ENCODE measurements at regions not wholly inside any gene's neighbourhood (a gene's known extent, or its start where the extent isn't known, plus 50 kb on each side); places are given as distances from the start of the nearest gene placed in this dataset.
"Not testable (repeated sequence)": the region's sequence is repeated elsewhere in the genome, so short reads cannot be mapped to it uniquely, and the experiment has no call there.

- H3K23ac ChIP-seq (ENCODE audit: low read length in 2 of 2); H2BK12ac ChIP-seq (ENCODE audit: low read length in 2 of 2); H4K91ac ChIP-seq (ENCODE audit: low read length); H3K27ac ChIP-seq (ENCODE audit: low read length, poor library complexity, severe bottlenecking); H3K9ac ChIP-seq (ENCODE audit: low read length); H3K79me1 ChIP-seq (replicated peaks; ENCODE audit: low read length, poor library complexity, severe bottlenecking); H3K4me1 ChIP-seq (ENCODE audit: control insufficient read depth, insufficient read depth, low read depth, low read length); H4K8ac ChIP-seq (ENCODE audit: low read length); H2BK5ac ChIP-seq (ENCODE audit: low read depth, low read length, poor library complexity, severe bottlenecking); H3K27me3 ChIP-seq (ENCODE audit: control insufficient read depth in 1 of 2, insufficient read depth in 1 of 2, low read length in 2 of 2); H3K4me3 ChIP-seq (ENCODE audit: insufficient read depth in 1 of 2, low read depth in 1 of 2, low read length in 2 of 2); H2BK15ac ChIP-seq (ENCODE audit: low read depth, poor library complexity, severe bottlenecking); H3K4ac ChIP-seq (ENCODE audit: low read depth in 1 of 2, low read length in 2 of 2); H3K18ac ChIP-seq (ENCODE audit: low read depth in 1 of 2, low read length in 2 of 2); H2AFZ ChIP-seq (ENCODE audit: low read depth, low read length); H3K36me3 ChIP-seq (ENCODE audit: control insufficient read depth in 1 of 2, insufficient read depth in 2 of 2, low read depth in 1 of 2, low read length in 2 of 2); H3K14ac ChIP-seq (ENCODE audit: low read length in 2 of 2); DNase-seq; H3K4me2 ChIP-seq (ENCODE audit: low read length, poor library complexity, severe bottlenecking); H2BK120ac ChIP-seq (ENCODE audit: low read depth, low read length); H2AK5ac ChIP-seq (ENCODE audit: low read length, severe bottlenecking): not testable (repeated sequence)
- WGBS = 68% methylated on average over 5 of the region's 5 CpGs
- peaks cover 14% of the 10 kb centered on the region for H3K9me3 ChIP-seq (ENCODE audit: control insufficient read depth, low read length)
Measured at GRCh38 chr6:60663199-60663598, 1622.8 kb downstream of the KHDRBS2 start.

GRCh38 chr6:60643870-60644269 is 1642.2 kb downstream of the KHDRBS2 start:
- Histone ChIP-seq H3K4me2 (ENCODE audit: low read length, poor library complexity, severe bottlenecking) (no peak overlapping the region), H3K23ac (ENCODE audit: low read length in 2 of 2) (no peak overlapping the region), H3K18ac (ENCODE audit: low read depth in 1 of 2, low read length in 2 of 2) (no peak overlapping the region), H4K91ac (ENCODE audit: low read length) (no peak overlapping the region), H3K79me1 (replicated peaks; ENCODE audit: low read length, poor library complexity, severe bottlenecking) (no peaks in the 10 kb centered on the region), H3K9ac (ENCODE audit: low read length) (no peak overlapping the region), H2BK15ac (ENCODE audit: low read depth, poor library complexity, severe bottlenecking) (no peak overlapping the region), H2BK5ac (ENCODE audit: low read depth, low read length, poor library complexity, severe bottlenecking) (no peak overlapping the region), H3K14ac (ENCODE audit: low read length in 2 of 2) (no peak overlapping the region), H2BK12ac (ENCODE audit: low read length in 2 of 2) (no peak overlapping the region), H3K9me3 (ENCODE audit: control insufficient read depth, low read length) (peaks cover 22% of the 10 kb centered on the region), H3K36me3 (ENCODE audit: control insufficient read depth in 1 of 2, insufficient read depth in 2 of 2, low read depth in 1 of 2, low read length in 2 of 2) (no peaks in the 10 kb centered on the region), H2AFZ (ENCODE audit: low read depth, low read length) (no peak overlapping the region), H2AK5ac (ENCODE audit: low read length, severe bottlenecking) (no peak overlapping the region), H3K27me3 (ENCODE audit: control insufficient read depth in 1 of 2, insufficient read depth in 1 of 2, low read length in 2 of 2) (no peaks in the 10 kb centered on the region), H4K8ac (ENCODE audit: low read length) (no peak overlapping the region), H3K27ac (ENCODE audit: low read length, poor library complexity, severe bottlenecking) (no peak overlapping the region), H3K4ac (ENCODE audit: low read depth in 1 of 2, low read length in 2 of 2) (no peak overlapping the region), H3K4me3 (ENCODE audit: insufficient read depth in 1 of 2, low read depth in 1 of 2, low read length in 2 of 2) (no peak overlapping the region), H2BK120ac (ENCODE audit: low read depth, low read length) (no peak overlapping the region), H3K4me1 (ENCODE audit: control insufficient read depth, insufficient read depth, low read depth, low read length) (no peaks in the 10 kb centered on the region)
- no peak for DNase-seq
- WGBS = 55% methylated on average over 1 of the region's 1 CpG

GRCh38 chr6:60639185-60639584 is 1646.8 kb downstream of the KHDRBS2 start:
- H4K8ac ChIP-seq (ENCODE audit: low read length); H3K4me1 ChIP-seq (ENCODE audit: control insufficient read depth, insufficient read depth, low read depth, low read length); H3K27me3 ChIP-seq (ENCODE audit: control insufficient read depth in 1 of 2, insufficient read depth in 1 of 2, low read length in 2 of 2); H3K14ac ChIP-seq (ENCODE audit: low read length in 2 of 2); H3K36me3 ChIP-seq (ENCODE audit: control insufficient read depth in 1 of 2, insufficient read depth in 2 of 2, low read depth in 1 of 2, low read length in 2 of 2); H3K9ac ChIP-seq (ENCODE audit: low read length); H3K4ac ChIP-seq (ENCODE audit: low read depth in 1 of 2, low read length in 2 of 2); H2AK5ac ChIP-seq (ENCODE audit: low read length, severe bottlenecking); H2AFZ ChIP-seq (ENCODE audit: low read depth, low read length); DNase-seq; H2BK120ac ChIP-seq (ENCODE audit: low read depth, low read length); H3K79me1 ChIP-seq (replicated peaks; ENCODE audit: low read length, poor library complexity, severe bottlenecking); H4K91ac ChIP-seq (ENCODE audit: low read length); H3K4me3 ChIP-seq (ENCODE audit: insufficient read depth in 1 of 2, low read depth in 1 of 2, low read length in 2 of 2); H3K27ac ChIP-seq (ENCODE audit: low read length, poor library complexity, severe bottlenecking); H3K4me2 ChIP-seq (ENCODE audit: low read length, poor library complexity, severe bottlenecking); H3K23ac ChIP-seq (ENCODE audit: low read length in 2 of 2); H2BK12ac ChIP-seq (ENCODE audit: low read length in 2 of 2); H2BK15ac ChIP-seq (ENCODE audit: low read depth, poor library complexity, severe bottlenecking); H2BK5ac ChIP-seq (ENCODE audit: low read depth, low read length, poor library complexity, severe bottlenecking); H3K18ac ChIP-seq (ENCODE audit: low read depth in 1 of 2, low read length in 2 of 2): not testable (repeated sequence)
- peaks cover 16% of the 10 kb centered on the region for H3K9me3 ChIP-seq (ENCODE audit: control insufficient read depth, low read length)

Measured in mesenchymal stem cell (in vitro differentiated cells and primary cell).